ENCODE measurements at regions not wholly inside any gene's neighbourhood (a gene's known extent, or its start where the extent isn't known, plus 50 kb on each side); places are given as distances from the start of the nearest gene placed in this dataset.
"Not testable (repeated sequence)": the region's sequence is repeated elsewhere in the genome, so short reads cannot be mapped to it uniquely, and the experiment has no call there.

DNA sequence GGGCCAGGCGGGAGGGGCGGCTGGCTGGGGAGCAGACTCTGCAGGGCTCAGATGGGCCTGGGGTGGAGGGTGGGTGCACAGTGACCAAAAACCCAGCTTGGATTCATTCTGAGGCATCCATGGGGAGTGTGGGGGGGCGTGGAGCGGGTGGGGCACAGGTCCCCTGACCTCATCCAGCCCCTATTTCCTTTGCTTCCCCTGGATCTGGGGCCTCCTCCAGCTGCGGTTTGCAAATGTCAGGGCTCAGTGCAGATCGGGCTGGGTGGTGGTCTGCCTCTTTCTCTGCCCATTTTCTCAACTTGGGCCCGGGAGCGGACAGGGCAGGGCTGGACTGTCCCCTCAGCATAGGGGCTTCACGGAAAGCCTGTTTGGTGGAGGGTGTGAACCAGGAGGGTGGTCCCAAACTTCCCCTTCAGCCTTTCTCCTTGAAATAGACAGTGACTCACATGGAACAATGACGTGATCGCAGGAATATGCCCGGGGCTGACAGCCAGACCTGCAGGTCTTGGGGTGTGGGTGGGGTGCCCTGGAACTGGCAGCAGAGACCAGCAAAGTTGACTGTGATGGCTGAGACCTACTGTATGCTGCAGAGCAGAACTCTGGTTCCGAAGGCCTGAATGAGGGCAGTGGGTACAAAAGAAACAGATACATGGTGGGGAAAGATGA lies 72.9 kb upstream of the PODXL start:
- DNase-seq = peak; percentile 66

DNA sequence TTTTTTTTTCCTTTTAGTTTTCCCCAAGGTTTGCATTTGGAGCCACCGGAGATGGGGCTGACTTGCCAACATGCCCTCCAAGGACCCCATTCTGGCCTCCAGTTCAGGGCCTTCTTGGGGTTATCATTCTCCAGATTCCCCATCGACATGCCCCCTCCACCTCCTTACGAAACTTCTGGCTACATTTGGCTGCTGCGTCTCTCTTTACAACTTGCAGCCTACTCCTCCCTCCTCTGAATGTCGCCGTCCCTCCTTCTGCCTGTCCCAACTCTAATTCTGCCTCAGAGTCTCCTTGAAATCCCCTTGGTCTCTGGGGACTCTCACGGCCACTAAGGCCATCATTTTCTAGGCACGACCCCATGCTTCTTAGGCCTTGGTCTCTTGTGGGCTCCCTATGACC lies 72.2 kb upstream of the PODXL start:
- no peak for DNase-seq

DNA sequence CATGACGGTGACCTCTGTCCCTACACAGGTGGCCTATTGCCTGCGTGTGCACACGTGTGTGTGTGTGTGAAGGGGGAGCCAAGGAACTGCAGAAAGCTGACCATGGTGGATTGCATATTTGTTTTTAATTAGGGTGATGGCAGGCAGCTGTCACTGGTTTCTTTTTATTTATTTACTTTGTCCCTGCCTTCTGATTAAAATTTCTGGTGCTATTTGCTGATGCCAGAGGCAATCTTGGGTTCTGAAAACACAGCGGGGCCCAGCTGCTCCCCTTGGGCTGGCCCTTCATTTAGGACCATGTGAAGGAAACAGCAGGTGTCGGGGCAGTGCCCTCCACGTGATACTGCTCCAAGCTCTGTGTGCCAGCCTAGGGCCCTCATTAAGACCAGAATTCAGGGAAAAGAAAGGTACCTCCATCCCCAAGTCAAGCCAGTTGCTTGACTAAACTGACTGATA lies 71.3 kb upstream of the PODXL start:
- no peak for DNase-seq

GRCh38 chr7:131626643-131627042 lies 70.2 kb upstream of the PODXL start:
- DNase-seq = no peak

DNA sequence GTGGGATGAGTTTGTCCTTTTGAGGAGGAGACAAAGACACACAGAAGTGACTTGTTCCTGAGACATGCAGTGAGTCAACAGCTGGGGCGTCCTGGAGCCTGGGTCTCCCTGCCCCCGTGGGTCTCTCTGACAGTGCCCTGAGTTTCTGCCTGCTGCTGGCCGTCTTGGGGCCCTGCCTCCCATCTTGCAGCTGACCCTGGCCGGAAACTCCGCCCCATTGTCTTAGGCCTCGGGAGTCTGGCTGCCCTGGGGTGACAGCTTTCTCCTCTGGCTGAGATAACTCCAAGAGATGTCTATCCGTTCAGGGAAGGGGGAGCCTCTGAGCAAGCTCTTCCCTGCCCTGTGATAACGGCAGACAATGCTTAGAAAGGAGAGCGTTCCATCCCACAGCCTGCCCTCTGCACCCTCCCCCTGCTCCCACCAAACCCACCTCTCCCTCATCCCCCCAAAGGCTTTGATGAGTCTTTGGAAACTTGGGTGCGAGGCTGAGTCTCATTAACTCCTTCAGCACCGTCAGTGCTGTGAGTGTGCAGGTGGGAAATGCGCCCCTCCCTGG lies 69.5 kb upstream of the PODXL start:
- peak; percentile 73 for DNase-seq

DNA sequence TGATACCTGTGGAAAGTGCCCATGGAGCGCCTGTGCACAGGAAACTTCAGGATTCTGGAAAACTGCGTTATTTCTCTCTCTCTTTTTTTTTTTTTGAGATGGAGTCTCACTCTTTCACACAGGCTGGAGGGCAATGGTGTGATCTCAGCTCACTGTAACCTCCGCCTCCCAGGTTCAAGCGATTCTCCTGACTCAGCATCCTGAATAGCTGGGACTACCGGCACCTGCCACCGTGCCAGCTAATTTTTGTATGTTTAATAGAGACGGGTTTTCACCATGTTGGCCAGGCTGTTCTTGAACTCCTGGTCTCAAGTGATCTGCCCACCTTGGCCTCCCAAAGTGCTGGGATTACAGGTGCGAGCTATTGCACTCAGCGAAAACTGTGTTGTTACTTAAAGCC lies 68.9 kb upstream of the PODXL start:
- not testable (repeated sequence) for DNase-seq

GRCh38 chr7:131624536-131624935 lies 68.1 kb upstream of the PODXL start:
- DNase-seq = no peak

DNA sequence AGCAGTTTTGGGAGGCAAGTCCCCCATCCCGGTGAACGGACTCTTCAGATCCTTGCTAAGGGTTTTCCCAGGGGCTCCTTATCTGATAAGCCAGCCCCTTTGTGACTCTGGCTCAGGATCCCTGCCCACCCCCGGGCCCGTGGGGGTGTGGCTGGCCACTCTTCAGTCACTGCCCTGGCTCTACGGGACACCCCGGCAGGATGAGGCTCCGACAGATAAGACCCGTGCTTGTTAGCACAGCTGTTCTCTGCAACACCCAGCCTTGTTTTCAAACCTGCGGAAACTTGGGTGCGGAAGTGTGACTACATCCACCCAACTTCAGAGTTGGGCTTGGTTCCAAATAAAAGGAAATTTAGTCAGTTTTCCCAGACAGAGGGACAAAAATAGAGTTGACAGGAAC lies 66.7 kb upstream of the PODXL start:
- no peak for DNase-seq

GRCh38 chr7:131621652-131622051 lies 65.2 kb upstream of the PODXL start:
- DNase-seq = no peak

DNA sequence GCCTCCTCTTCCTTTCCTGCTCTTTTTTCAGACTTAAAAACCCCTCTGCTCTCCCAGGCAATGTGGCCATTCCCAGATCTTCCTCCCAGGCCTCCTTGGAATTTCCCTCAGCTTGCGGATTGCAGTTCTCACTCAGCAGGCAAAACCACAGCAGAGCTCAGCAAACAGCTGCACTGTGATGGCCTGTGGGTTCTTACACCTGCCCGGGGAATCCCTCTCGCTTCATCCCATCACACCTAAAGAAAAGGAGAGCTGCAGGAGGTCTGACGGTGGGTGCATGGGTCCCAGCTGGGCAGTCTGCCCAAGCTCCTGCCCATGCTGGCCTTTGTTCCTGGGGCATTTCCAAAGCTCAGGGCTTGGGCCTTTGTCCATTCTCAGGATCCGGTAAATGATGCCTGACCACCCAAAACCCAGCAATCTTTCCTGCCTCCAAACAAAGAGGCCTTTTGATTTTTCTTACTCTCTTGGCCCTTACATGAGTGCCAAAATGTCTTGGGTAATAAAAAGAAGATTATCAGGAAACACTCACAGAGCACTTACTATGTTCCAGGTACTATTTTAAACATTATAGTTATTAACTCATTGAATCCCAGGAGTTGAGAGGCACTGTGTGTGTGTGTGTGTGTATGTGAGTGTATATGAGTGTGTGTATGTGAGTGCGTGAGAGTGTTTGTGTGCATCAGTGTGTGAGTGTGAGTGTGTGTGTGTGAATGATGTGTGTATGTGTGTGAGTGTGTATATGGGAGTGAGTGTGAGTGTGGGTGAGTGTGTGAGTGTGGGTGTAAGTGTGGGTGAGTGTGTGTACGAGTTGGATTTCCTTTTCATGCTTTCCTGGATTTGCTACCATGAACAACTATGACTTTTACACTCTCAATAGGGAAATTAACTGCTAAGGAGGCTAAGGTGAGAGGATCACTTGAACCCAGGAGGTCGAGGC lies 64.5 kb upstream of the PODXL start:
- no peak for DNase-seq

DNA sequence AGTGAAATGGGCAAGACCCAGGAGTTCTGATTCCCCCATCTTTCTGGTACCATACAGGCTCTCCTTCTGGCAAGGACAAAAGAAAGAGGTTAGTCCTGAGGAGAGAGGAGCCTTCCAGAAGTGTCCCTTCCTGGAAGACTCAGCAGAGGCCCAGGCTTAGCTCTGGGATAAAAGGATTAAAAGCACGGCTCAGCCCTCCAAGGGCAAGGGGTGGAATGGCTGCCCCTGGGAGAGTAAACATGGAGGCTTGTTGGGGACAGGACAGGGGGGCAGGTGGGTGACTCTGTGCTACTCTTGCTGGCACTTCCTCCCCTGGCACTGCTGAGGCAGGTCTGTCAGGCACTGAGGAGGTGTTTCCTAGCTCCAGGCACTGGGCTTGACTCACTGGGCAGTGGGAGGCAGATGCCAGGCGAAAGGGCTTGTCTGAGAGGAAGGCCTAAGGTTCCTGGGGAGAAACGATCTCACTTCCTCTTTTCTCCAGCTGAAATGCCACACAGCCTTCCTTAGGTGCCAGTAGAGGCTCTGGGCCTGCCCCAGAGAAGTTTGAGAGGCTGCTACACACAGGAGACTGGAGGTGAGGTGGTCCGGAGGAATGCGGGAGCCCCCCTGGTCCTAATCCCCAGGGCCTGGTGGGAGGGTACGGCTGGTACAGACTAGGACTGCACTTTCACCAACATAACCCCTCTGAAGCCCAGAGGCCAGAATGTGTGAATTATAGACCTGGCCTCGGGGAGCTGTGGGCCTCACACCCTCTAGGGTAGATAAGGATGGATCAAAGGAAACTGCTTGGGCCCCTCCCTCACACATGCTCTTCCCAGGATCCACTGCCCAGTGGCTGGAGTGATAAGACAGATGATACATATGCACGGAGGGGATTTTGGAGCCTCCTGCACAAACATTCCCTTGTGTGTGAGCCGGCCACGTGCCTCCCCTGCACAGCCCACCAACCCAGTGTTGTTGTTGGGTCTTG lies 63.2 kb upstream of the PODXL start:
- no peak for DNase-seq

DNA sequence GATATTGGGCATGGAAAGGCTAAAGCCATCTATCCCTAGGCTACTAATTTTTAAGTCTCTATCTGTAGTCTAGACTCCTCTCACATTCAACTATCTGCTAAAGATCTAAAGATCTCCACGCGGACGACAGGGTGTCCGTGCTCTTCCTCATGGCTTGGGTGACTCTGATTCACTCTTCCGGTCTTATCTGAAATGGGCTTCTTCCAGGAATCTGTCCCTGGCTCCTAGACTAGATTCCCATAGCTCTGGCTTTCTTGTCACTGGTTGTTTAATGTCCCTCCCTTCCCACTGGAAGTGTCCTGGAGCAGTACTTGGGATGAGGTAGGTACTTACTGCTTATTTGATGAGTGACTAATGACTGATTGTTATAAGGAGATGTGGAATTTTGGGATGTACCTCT lies 62.0 kb upstream of the PODXL start:
- no peak for DNase-seq

GRCh38 chr7:131616487-131617200 lies 60.2 kb upstream of the PODXL start:
- DNase-seq = no peak

DNA sequence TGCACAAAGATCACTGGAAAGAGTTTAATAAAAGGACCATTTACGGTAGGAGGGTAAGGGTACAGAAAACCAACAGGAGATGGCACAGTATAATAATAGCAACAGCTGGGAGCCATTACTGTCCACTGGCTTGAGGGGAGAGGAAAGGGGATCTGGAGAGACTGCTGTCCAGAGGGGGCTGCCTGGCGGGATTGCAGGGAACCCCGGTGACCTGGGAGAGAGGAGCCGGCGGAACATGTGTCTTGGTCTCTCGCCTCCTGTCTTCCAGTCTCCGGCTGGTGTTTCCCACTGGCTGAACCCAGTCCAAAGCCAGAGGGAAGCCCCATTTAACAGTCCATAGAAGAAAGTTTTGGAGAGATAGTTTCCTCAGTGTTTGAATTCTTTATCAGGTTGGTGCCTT lies 57.5 kb upstream of the PODXL start:
- DNase-seq = no peak

- DNase-seq = no peak
Measured at GRCh38 chr7:131610007-131610406, 53.6 kb upstream of the PODXL start.

DNA sequence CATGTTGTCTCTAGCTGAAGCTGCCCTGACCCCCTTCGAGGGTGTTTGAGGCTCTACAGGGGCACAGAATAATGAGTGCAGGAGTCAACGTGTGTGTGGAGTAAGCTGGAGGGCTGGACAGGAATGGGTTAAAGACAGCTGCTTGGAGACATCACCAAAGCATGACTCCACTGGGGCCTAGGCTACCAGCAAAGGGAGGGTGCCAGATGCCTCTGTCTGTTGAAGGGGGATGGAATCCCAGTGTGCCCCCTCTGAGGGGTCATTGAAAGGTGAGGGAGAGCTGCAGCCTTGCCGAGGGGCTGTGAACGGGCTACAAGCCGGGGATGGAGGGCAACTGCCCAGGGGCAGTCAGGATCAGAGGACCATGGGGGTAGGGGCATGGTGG lies 51.7 kb upstream of the PODXL start:
- DNase-seq = no peak

- DNase-seq = no peak
Measured at GRCh38 chr7:131607291-131608115, 51.1 kb upstream of the PODXL start.

DNA sequence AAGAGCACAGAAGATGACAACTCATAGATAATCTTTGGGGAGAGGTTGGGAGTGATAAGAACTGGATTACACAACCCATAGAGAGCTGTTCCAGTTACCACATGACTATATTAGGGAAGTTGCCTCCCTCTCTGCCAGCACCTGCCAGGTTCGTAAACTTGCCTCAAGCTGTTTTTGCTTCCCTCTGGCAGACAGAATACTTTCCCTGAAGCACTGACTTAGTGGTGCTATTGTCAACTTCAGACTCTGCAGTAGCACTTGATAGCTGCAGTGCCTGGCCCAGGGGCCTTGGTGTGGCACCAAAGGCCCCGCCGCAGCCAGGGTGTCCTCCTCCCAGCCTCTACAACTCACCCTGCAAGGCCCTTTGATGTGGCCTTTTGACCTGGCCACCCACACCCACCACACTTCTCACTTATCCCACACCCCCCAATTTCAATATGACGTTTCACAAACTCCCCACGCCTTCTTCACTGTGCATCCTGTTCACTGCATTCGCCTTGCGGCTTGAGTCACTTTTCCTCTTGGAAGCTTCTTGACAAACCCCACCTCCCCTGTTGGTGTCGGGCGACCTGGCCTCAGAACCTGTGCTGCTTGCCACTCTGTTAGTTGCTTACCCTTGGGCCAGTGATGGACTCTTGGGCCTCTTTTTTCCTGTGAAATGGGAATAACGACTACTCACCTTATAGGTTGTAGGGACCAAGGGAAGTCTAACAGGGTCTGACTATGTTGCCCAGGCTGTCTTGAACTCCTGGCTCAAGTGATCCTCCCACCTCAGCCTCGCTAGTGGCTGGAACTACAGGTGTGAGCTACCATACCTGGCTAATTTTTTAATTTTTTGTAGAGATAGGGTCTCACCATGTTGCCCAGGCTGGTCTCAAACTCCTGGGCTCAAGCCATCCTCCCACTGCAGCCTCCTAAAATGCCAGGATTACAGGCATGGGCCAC lies 50.2 kb upstream of the PODXL start:
- no peak for DNase-seq
